Spleen (tissue), 11 donors: ENCODE measurements at regions not wholly inside any gene's neighbourhood (a gene's known extent, or its start where the extent isn't known, plus 50 kb on each side); places are given as distances from the start of the nearest gene placed in this dataset.

Experiments
- DNase-seq: peaks from one replicate; pipeline ENCODE4 v3.0.0-alpha.2; 2020
- H3K27ac ChIP-seq, 8 donors: fragments of 200-600 bp; sonication (generic) in 7 of 8; 1 replicate in 4 of 8; 2 replicates in 4 of 8; pipeline versions ENCODE4 v1.5.0 to v1.8.0; 2016 to 2021; ENCODE audit warnings: inconsistent platforms in 4 of 8, mild to moderate bottlenecking in 4 of 8, moderate library complexity in 1 of 8
- H3K27me3 ChIP-seq, 7 donors: fragments of 200-600 bp; sonication (generic) in 6 of 7; replicated peaks in 1 of 7; 1 replicate in 4 of 7; 2 replicates in 3 of 7; pipeline versions ENCODE4 v1.5.0 to v1.8.0; 2016 to 2021; ENCODE audit warnings: inconsistent platforms in 3 of 7, mild to moderate bottlenecking in 1 of 7
- H3K36me3 ChIP-seq, 6 donors: fragments of 200-600 bp; sonication (generic) in 5 of 6; 1 replicate in 4 of 6; 2 replicates in 2 of 6; pipeline versions ENCODE4 v1.5.0 to v1.8.0; 2016 to 2021; ENCODE audit warnings: inconsistent platforms in 2 of 6
- H3K4me1 ChIP-seq, 6 donors: fragments of 200-600 bp; sonication (generic) in 5 of 6; 1 replicate in 3 of 6; 2 replicates in 3 of 6; pipeline versions ENCODE4 v1.5.0 to v1.8.0; 2016 to 2021; ENCODE audit warnings: inconsistent platforms in 3 of 6
- H3K4me3 ChIP-seq, 8 donors: fragments of 200-600 bp; sonication (generic) in 7 of 8; 1 replicate in 4 of 8; 2 replicates in 4 of 8; pipeline versions ENCODE4 v1.5.0 to v1.8.0; 2016 to 2021; ENCODE audit warnings: inconsistent platforms in 4 of 8, mild to moderate bottlenecking in 4 of 8, moderate library complexity in 2 of 8
- H3K9me3 ChIP-seq, 8 donors: fragments of 200-600 bp; sonication (generic) in 7 of 8; 1 replicate in 4 of 8; 2 replicates in 4 of 8; pipeline versions ENCODE4 v1.5.0 to v1.8.0; 2016 to 2021; ENCODE audit warnings: inconsistent platforms in 4 of 8
- POLR2A ChIP-seq, 3 donors: fragments of 450-650 bp; IDR thresholded peaks; one replicate each; pipeline ENCODE4 v1.5.1; 2017; ENCODE audit warnings: antibody characterized with exemption in 3 of 3, mild to moderate bottlenecking in 1 of 3
- POLR2AphosphoS5 ChIP-seq, 3 donors: sonication (generic); formaldehyde crosslinking; IDR thresholded peaks; one replicate each; pipeline ENCODE4 v1.5.1; 2017; ENCODE audit warnings: antibody characterized with exemption in 3 of 3
- WGBS, 5 donors: extraction: QIAGEN DNeasy Blood & Tissue Kit in 3 of 5; methylation state at CpG; one replicate each; pipeline versions ENCODE4 v1.1.5 to v1.1.7; 2013 to 2018; 5-methylcytosine and 5-hydroxymethylcytosine counted together
- intact Hi-C: fragments of 100-400 bp; cut with DNase I; formaldehyde crosslinking; loops from one replicate; pipeline ENCODE4 v1.15.0; 2023; ENCODE audit warnings: low total_unique reads
- TF ChIP-seq, protein P1 (sequence below), 11 experiments: fragments of 200-600 bp in 7 of 11; fragments of 450-650 bp in 4 of 11; sonication (generic) in 4 of 11; IDR thresholded peaks in 8 of 11; conservative IDR thresholded peaks in 3 of 11; 1 replicate in 7 of 11; 2 replicates in 4 of 11; pipeline versions ENCODE4 v1.4.0 to v1.8.0; 2016 to 2021; ENCODE audit warnings: antibody characterized with exemption in 11 of 11, inconsistent platforms in 4 of 11, mild to moderate bottlenecking in 1 of 11
- donor health status: healthy with polysubstance abuse.
- donor health status: DM: no; HTN: no; CAD: no; lungs with moderate emphysema.
- donor health status: DM: no; HTN: no; CAD: no.
- donor health status: Bipolar disorder and iron deficiency.
- donor health status: healthy.
- donor health status: DM: no; HTN: no; CAD: no.
- donor health status: DM: yes; HTN: yes; CAD: no.

- Histone ChIP-seq H3K9me3 (no peaks in the 10 kb centered on the region), H3K27ac (no peak overlapping the region), H3K36me3 (no peaks in the 10 kb centered on the region), H3K4me3 (no peak overlapping the region), H3K27me3 (no peaks in the 10 kb centered on the region), H3K4me1 (peaks cover 0 to 1% (median 0%) of the 10 kb centered on the region in 6 donors)
- 83 to 91% (median 87%) methylated on average over 2 of the region's 2 CpGs for WGBS, 5 donors
- no peak for TF ChIP-seq POLR2AphosphoS5 (IDR thresholded peaks at IDR 0.05)
- TF ChIP-seq POLR2A (IDR thresholded peaks at IDR 0.05) = no peak
- TF ChIP-seq, protein P1, sequence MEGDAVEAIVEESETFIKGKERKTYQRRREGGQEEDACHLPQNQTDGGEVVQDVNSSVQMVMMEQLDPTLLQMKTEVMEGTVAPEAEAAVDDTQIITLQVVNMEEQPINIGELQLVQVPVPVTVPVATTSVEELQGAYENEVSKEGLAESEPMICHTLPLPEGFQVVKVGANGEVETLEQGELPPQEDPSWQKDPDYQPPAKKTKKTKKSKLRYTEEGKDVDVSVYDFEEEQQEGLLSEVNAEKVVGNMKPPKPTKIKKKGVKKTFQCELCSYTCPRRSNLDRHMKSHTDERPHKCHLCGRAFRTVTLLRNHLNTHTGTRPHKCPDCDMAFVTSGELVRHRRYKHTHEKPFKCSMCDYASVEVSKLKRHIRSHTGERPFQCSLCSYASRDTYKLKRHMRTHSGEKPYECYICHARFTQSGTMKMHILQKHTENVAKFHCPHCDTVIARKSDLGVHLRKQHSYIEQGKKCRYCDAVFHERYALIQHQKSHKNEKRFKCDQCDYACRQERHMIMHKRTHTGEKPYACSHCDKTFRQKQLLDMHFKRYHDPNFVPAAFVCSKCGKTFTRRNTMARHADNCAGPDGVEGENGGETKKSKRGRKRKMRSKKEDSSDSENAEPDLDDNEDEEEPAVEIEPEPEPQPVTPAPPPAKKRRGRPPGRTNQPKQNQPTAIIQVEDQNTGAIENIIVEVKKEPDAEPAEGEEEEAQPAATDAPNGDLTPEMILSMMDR (IDR thresholded peaks at IDR 0.05 in 8 of 11, conservative IDR thresholded peaks at IDR 0.05 in 3 of 11) = no peak
- intact Hi-C loops = no loop called here
- DNase-seq = no peak
These were observed 332.8 kb upstream of the PLET1 start for GRCh38 chr11:112593440-112593839.

DNA sequence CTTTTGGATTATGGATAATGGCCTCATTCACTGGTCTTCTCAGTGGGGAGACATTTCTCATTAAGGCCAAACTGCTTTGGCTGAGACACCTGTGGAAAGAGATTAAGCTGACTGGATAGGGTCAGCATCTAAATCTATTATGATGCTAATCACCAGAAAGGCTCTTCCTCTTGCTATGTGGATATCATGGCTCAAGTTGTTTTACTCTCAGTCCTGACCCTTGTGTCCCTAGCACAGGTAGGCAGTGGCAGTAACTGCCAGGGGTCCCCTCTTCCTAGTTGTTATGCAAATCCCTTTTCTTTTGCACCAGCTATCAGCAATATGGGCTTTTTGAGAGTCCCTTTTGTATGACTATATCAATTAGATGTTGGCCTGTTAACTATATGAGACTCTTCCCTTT, 335.7 kb upstream of the PLET1 start:
- Histone ChIP-seq H3K9me3 (no peaks in the 10 kb centered on the region), H3K27ac (no peak overlapping the region), H3K27me3 (no peaks in the 10 kb centered on the region), H3K36me3 (no peaks in the 10 kb centered on the region), H3K4me3 (no peak overlapping the region), H3K4me1 (peaks cover 0 to 14% (median 0%) of the 10 kb centered on the region in 6 donors)
- intact Hi-C loops = no loop called here
- TF ChIP-seq POLR2A (IDR thresholded peaks at IDR 0.05) = no peak
- no peak for DNase-seq

DNA sequence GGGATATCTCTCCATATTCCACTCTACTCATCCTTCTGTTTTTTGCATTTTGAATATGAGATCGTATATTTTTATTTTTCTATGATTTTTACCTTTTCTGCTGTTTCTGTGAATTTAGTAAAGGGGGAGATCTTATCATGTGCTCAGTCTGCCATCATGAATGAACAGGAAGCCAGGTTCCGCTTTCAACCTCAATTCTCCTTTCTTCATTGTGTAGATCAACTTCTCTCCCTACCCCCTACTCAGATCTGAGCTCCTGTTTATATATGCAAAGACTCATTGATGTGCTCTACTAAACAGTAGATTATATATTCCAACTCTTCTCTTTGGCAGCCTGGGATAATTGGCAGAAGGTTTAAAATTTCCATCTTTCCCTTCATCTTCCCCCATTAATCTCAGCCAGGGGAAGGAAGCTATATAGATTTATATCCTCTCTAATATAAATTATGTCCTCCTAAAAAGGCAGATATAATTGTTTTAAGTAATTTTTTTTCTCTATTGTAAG, 336.7 kb upstream of the PLET1 start:
- Histone ChIP-seq H3K9me3 (no peaks in the 10 kb centered on the region), H3K27ac (no peak overlapping the region), H3K4me1 (peaks cover 0 to 14% (median 0%) of the 10 kb centered on the region in 6 donors), H3K4me3 (no peak overlapping the region), H3K36me3 (no peaks in the 10 kb centered on the region), H3K27me3 (no peaks in the 10 kb centered on the region)
- 68 to 78% (median 72%) methylated on average over 2 of the region's 2 CpGs for WGBS, 5 donors
- intact Hi-C loops = no loop called here
- TF ChIP-seq POLR2A (IDR thresholded peaks at IDR 0.05) (no peak), POLR2AphosphoS5 (IDR thresholded peaks at IDR 0.05) (no peak)
- TF ChIP-seq, protein P1 (IDR thresholded peaks at IDR 0.05 in 8 of 11, conservative IDR thresholded peaks at IDR 0.05 in 3 of 11) = no peak
- DNase-seq = no peak

DNA sequence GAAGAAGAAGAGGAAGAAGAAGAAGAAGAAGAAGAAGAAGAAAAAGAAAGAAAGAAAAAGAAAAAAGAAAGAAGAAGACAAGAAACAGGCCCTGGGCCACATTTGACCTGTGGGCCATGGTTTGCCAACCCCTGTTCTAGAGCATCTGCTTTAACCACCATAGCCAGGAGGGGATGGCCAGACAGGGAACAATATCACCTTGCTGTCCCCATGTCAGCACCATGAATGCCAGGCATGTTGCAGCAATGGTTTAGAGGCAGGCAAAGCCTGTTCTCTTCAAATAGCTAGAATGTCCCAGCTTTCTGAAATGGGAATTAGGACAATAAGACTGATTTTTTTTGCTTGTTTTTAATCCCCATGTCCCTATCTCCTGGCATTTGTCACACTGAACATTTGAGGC, 338.6 kb upstream of the PLET1 start:
- Histone ChIP-seq H3K27me3 (peaks cover 0 to 4% (median 0%) of the 10 kb centered on the region in 7 donors), H3K9me3 (no peaks in the 10 kb centered on the region), H3K36me3 (no peaks in the 10 kb centered on the region), H3K4me3 (no peak overlapping the region), H3K4me1 (peaks cover 0 to 14% (median 0%) of the 10 kb centered on the region in 6 donors), H3K27ac (peak overlapping the region in 1 of 8 donors; percentile 32)
- TF ChIP-seq POLR2AphosphoS5 (IDR thresholded peaks at IDR 0.05) = no peak
- TF ChIP-seq POLR2A (IDR thresholded peaks at IDR 0.05) = no peak
- TF ChIP-seq, protein P1 (IDR thresholded peaks at IDR 0.05 in 8 of 11, conservative IDR thresholded peaks at IDR 0.05 in 3 of 11) = no peak
- no peak for DNase-seq
- intact Hi-C loops = no loop called here
